ENCODE measurements at regions not wholly inside any gene's neighbourhood (a gene's known extent, or its start where the extent isn't known, plus 50 kb on each side); places are given as distances from the start of the nearest gene placed in this dataset.

- Histone ChIP-seq H3K4me1 (ENCODE audit: insufficient read depth, low read length) (no peaks in the 10 kb centered on the region), H3K9me3 (ENCODE audit: low read length) (no peaks in the 10 kb centered on the region), H3K36me3 (ENCODE audit: insufficient read depth, low read length) (no peaks in the 10 kb centered on the region), H3K27ac (ENCODE audit: low read depth, low read length) (no peak overlapping the region), H3K27me3 (ENCODE audit: control insufficient read depth in 1 of 2, insufficient read depth in 2 of 2, low read length in 2 of 2) (peaks cover 9 to 46% of the 10 kb centered on the region in 2 donors), H3K9ac (ENCODE audit: low read length) (no peak overlapping the region), H3K4me3 (ENCODE audit: low read depth in 1 of 2, low read length in 2 of 2) (no peak overlapping the region)
These were observed 51.9 kb upstream of the PTPRS start for GRCh38 chr19:5392486-5392885.

DNA sequence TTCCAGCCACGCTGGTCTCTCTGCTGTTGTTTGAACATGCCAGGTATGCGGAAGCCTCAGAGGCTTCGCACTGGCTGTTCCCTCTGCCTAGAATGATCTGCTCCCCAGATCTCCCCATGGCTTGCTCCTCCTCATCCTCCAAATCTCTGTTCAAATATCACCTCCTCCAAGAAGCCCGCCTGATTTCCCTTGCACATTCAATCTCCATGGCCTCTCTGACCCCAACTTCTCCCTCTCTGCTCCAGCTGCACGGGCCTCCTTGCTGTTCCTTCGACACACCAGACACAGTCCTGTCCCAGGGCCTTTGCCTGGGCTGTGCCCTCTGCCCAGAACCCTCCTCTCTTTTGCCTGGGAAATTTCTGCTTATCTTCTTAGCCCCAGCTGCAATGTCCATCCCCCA, 52.5 kb upstream of the PTPRS start:
- H3K9me3 ChIP-seq (ENCODE audit: low read length): no peaks in the 10 kb centered on the region
- peaks cover 15 to 51% of the 10 kb centered on the region in 2 donors for H3K27me3 ChIP-seq (ENCODE audit: control insufficient read depth in 1 of 2, insufficient read depth in 2 of 2, low read length in 2 of 2)
- H3K27ac ChIP-seq (ENCODE audit: low read depth, low read length): no peak overlapping the region
- no peak overlapping the region for H3K9ac ChIP-seq (ENCODE audit: low read length)
- H3K4me3 ChIP-seq (ENCODE audit: low read depth in 1 of 2, low read length in 2 of 2): no peak overlapping the region
- no peaks in the 10 kb centered on the region for H3K36me3 ChIP-seq (ENCODE audit: insufficient read depth, low read length)
- no peaks in the 10 kb centered on the region for H3K4me1 ChIP-seq (ENCODE audit: insufficient read depth, low read length)

- Histone ChIP-seq H3K4me3 (ENCODE audit: low read depth in 1 of 2, low read length in 2 of 2) (no peak overlapping the region), H3K4me1 (ENCODE audit: insufficient read depth, low read length) (no peaks in the 10 kb centered on the region), H3K9me3 (ENCODE audit: low read length) (no peaks in the 10 kb centered on the region), H3K9ac (ENCODE audit: low read length) (no peak overlapping the region), H3K36me3 (ENCODE audit: insufficient read depth, low read length) (no peaks in the 10 kb centered on the region), H3K27me3 (ENCODE audit: control insufficient read depth in 1 of 2, insufficient read depth in 2 of 2, low read length in 2 of 2) (peaks cover 22 to 56% of the 10 kb centered on the region in 2 donors), H3K27ac (ENCODE audit: low read depth, low read length) (no peak overlapping the region)
These were observed 54.2 kb upstream of the PTPRS start for GRCh38 chr19:5394551-5395505.

GRCh38 chr19:5395556-5395955, 54.9 kb upstream of the PTPRS start:
- no peaks in the 10 kb centered on the region for H3K4me1 ChIP-seq (ENCODE audit: insufficient read depth, low read length)
- H3K27ac ChIP-seq (ENCODE audit: low read depth, low read length): no peak overlapping the region
- H3K4me3 ChIP-seq (ENCODE audit: low read depth in 1 of 2, low read length in 2 of 2): no peak overlapping the region
- no peaks in the 10 kb centered on the region for H3K9me3 ChIP-seq (ENCODE audit: low read length)
- H3K9ac ChIP-seq (ENCODE audit: low read length): no peak overlapping the region
- H3K27me3 ChIP-seq (ENCODE audit: control insufficient read depth in 1 of 2, insufficient read depth in 2 of 2, low read length in 2 of 2): peaks cover 22 to 56% of the 10 kb centered on the region in 2 donors
- H3K36me3 ChIP-seq (ENCODE audit: insufficient read depth, low read length): no peaks in the 10 kb centered on the region

- H3K27ac ChIP-seq (ENCODE audit: low read depth, low read length): no peak overlapping the region
- H3K9me3 ChIP-seq (ENCODE audit: low read length): no peaks in the 10 kb centered on the region
- no peaks in the 10 kb centered on the region for H3K4me1 ChIP-seq (ENCODE audit: insufficient read depth, low read length)
- no peak overlapping the region for H3K4me3 ChIP-seq (ENCODE audit: low read depth in 1 of 2, low read length in 2 of 2)
- no peak overlapping the region for H3K9ac ChIP-seq (ENCODE audit: low read length)
- peaks cover 22 to 56% of the 10 kb centered on the region in 2 donors for H3K27me3 ChIP-seq (ENCODE audit: control insufficient read depth in 1 of 2, insufficient read depth in 2 of 2, low read length in 2 of 2)
- H3K36me3 ChIP-seq (ENCODE audit: insufficient read depth, low read length): no peaks in the 10 kb centered on the region
These were observed 55.7 kb upstream of the PTPRS start for GRCh38 chr19:5396096-5396939.

DNA sequence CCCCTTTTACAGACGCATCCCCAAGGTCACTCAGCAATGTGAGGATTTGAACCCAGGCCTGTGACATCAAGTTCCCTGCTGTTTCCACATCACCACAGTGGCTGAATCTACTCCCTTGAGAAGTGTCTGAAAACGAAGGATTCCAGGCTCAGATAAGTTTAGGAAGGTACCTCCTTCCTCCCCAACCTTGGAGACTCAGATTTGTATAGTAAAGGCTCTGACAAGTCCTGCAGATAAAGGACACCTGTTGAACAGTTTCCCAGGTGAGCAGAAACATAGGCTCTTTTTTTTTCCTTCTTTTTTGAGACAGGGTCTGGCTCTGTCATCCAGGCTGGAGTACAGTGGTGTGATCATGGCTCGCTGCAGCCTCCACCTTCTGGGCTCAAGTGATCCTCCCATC, 56.4 kb upstream of the PTPRS start:
- Histone ChIP-seq H3K4me3 (ENCODE audit: low read depth in 1 of 2, low read length in 2 of 2) (no peak overlapping the region), H3K9me3 (ENCODE audit: low read length) (no peaks in the 10 kb centered on the region), H3K36me3 (ENCODE audit: insufficient read depth, low read length) (no peaks in the 10 kb centered on the region), H3K27ac (ENCODE audit: low read depth, low read length) (no peak overlapping the region), H3K4me1 (ENCODE audit: insufficient read depth, low read length) (no peaks in the 10 kb centered on the region), H3K9ac (ENCODE audit: low read length) (no peak overlapping the region), H3K27me3 (ENCODE audit: control insufficient read depth in 1 of 2, insufficient read depth in 2 of 2, low read length in 2 of 2) (peaks cover 22 to 56% of the 10 kb centered on the region in 2 donors)

GRCh38 chr19:5397804-5398692, 57.2 kb upstream of the ZNRF4 start:
- Histone ChIP-seq H3K36me3 (ENCODE audit: insufficient read depth, low read length) (no peaks in the 10 kb centered on the region), H3K9ac (ENCODE audit: low read length) (no peak overlapping the region), H3K9me3 (ENCODE audit: low read length) (no peaks in the 10 kb centered on the region), H3K27me3 (ENCODE audit: control insufficient read depth in 1 of 2, insufficient read depth in 2 of 2, low read length in 2 of 2) (peaks cover 22 to 51% of the 10 kb centered on the region in 2 donors), H3K4me3 (ENCODE audit: low read depth in 1 of 2, low read length in 2 of 2) (no peak overlapping the region), H3K27ac (ENCODE audit: low read depth, low read length) (no peak overlapping the region), H3K4me1 (ENCODE audit: insufficient read depth, low read length) (no peaks in the 10 kb centered on the region)

DNA sequence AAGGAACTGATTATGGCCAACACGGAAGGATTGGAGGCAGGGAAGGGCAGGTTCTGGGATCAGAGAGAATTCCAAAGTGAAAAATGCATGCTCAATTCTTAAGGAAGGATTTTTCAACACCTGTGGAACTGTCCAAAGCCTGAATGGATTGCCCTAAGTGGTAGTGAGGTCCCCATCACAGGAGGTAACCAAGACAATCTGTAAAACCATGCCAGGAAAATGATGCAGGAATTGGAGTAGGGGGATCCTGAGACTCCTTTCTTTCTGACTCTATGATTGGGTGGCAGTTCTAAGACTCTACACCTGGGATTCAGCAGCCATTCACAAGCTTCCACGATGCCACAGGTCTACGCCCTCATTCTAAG, 56.5 kb upstream of the ZNRF4 start:
- Histone ChIP-seq H3K36me3 (ENCODE audit: insufficient read depth, low read length) (no peaks in the 10 kb centered on the region), H3K4me3 (ENCODE audit: low read depth in 1 of 2, low read length in 2 of 2) (no peak overlapping the region), H3K27me3 (ENCODE audit: control insufficient read depth in 1 of 2, insufficient read depth in 2 of 2, low read length in 2 of 2) (peaks cover 22 to 44% of the 10 kb centered on the region in 2 donors), H3K9me3 (ENCODE audit: low read length) (no peaks in the 10 kb centered on the region), H3K9ac (ENCODE audit: low read length) (no peak overlapping the region), H3K4me1 (ENCODE audit: insufficient read depth, low read length) (no peaks in the 10 kb centered on the region), H3K27ac (ENCODE audit: low read depth, low read length) (no peak overlapping the region)

- Histone ChIP-seq H3K36me3 (ENCODE audit: insufficient read depth, low read length) (no peaks in the 10 kb centered on the region), H3K4me1 (ENCODE audit: insufficient read depth, low read length) (no peaks in the 10 kb centered on the region), H3K9me3 (ENCODE audit: low read length) (no peaks in the 10 kb centered on the region), H3K27me3 (ENCODE audit: control insufficient read depth in 1 of 2, insufficient read depth in 2 of 2, low read length in 2 of 2) (no peaks in the 10 kb centered on the region), H3K4me3 (ENCODE audit: low read depth in 1 of 2, low read length in 2 of 2) (no peak overlapping the region), H3K9ac (ENCODE audit: low read length) (no peak overlapping the region), H3K27ac (ENCODE audit: low read depth, low read length) (no peak overlapping the region)
These were observed 51.1 kb upstream of the ZNRF4 start for GRCh38 chr19:5403968-5404640.

Data from muscle layer of colon (tissue), 2 donors.